ENCODE measurements at regions not wholly inside any gene's neighbourhood (a gene's known extent, or its start where the extent isn't known, plus 50 kb on each side); places are given as distances from the start of the nearest gene placed in this dataset.

- TF ChIP-seq MYBL2 (CRISPR knock-in tag; IDR thresholded peaks at IDR 0.05) = no peak
- TF ChIP-seq RELA (CRISPR knock-in tag; IDR thresholded peaks at IDR 0.05; ENCODE audit: borderline replicate concordance) = no peak
Observed at GRCh38 chr3:189577050-189577951, 53.9 kb upstream of the TP63 start (continued).

- no peak for DNase-seq (ENCODE audit: low spot score)
- H3K27me3 Mint-ChIP-seq (ENCODE audit: low read depth) = no peaks in the 10 kb centered on the region
- ATAC-seq = no peak
- POLR2A ChIA-PET = no interaction called here
- TF ChIP-seq MXD4 (CRISPR knock-in tag; IDR thresholded peaks at IDR 0.05; ENCODE audit: borderline replicate concordance) (no peak), AFF4 (CRISPR knock-in tag; IDR thresholded peaks at IDR 0.05; ENCODE audit: borderline replicate concordance) (no peak), USF1 (CRISPR knock-in tag; IDR thresholded peaks at IDR 0.05) (no peak), RELA (CRISPR knock-in tag; IDR thresholded peaks at IDR 0.05; ENCODE audit: borderline replicate concordance) (no peak), E2F1 (CRISPR knock-in tag; IDR thresholded peaks at IDR 0.05) (no peak)
- no peaks in the 10 kb centered on the region for H3K9me3 Mint-ChIP-seq
- H3K4me1 Mint-ChIP-seq = no peaks in the 10 kb centered on the region
- no peak overlapping the region for H3K27ac Mint-ChIP-seq
- H3K36me3 Mint-ChIP-seq = no peaks in the 10 kb centered on the region
- CTCF ChIA-PET = no interaction called here
- H3K4me3 Mint-ChIP-seq = no peak overlapping the region
Observed at GRCh38 chr3:189580190-189580589, 51.0 kb upstream of the TP63 start.

Data from WTC11 (cell line).